ENCODE measurements at regions not wholly inside any gene's neighbourhood (a gene's known extent, or its start where the extent isn't known, plus 50 kb on each side); places are given as distances from the start of the nearest gene placed in this dataset.
"Not testable (repeated sequence)": the region's sequence is repeated elsewhere in the genome, so short reads cannot be mapped to it uniquely, and the experiment has no call there.

GRCh38 chr1:80566123-80566522, 1234.6 kb upstream of the ADGRL2 start:
- Mint-ChIP-seq H3K27ac (no peak overlapping the region), H3K4me3 (no peak overlapping the region), H3K9me3 (peaks cover 3 to 4% of the 10 kb centered on the region in 2 donors), H3K4me1 (ENCODE audit: low read depth) (no peaks in the 10 kb centered on the region), H3K36me3 (ENCODE audit: insufficient read depth in 2 of 2) (no peaks in the 10 kb centered on the region), H3K27me3 (ENCODE audit: low read depth) (no peaks in the 10 kb centered on the region)
- DNase-seq (no peak), ATAC-seq (replicated peaks in 1 of 2) (no peak)

DNA sequence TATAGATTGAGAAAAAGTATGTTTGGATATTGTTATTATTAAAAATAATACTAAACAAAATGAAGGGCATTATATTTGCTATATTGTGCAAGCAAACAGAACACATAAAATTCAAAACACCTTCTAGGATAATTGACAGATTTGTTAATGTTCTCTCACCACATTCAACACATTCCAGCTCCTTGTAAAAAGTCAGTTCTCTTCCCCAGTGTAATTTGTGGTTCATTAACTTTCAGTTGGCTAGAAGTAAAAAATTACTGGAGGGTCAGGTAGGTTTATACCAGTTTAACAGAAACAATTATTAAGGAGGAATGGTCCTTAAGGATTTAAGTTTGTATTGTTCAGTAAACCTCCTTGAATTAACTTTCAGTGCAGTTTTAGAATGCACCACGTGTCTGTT, 1235.3 kb upstream of the ADGRL2 start:
- H3K4me3 Mint-ChIP-seq = no peak overlapping the region
- H3K27ac Mint-ChIP-seq = no peak overlapping the region
- H3K36me3 Mint-ChIP-seq (ENCODE audit: insufficient read depth in 2 of 2) = no peaks in the 10 kb centered on the region
- peaks cover 0 to 2% of the 10 kb centered on the region in 2 donors for H3K9me3 Mint-ChIP-seq
- H3K27me3 Mint-ChIP-seq (ENCODE audit: low read depth) = no peaks in the 10 kb centered on the region
- no peaks in the 10 kb centered on the region for H3K4me1 Mint-ChIP-seq (ENCODE audit: low read depth)
- DNase-seq (no peak), ATAC-seq (replicated peaks in 1 of 2) (no peak)

DNA sequence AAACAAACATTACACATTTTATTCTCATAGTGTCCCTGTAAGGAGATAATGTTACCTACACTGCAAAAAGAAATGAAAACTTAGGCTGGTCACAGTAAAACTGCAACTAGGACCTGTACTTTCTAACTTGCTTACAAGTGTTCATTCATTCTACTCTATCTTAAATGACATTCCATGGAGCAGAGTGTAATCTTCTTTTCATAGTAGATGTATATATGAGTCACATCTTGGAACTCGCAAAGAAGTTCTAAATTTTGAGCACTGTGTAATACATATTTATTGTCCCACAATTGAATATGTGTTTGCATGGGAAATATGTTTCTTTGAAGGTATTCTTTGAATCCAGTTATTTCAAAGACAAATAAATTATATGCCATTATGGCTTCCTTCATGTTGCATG, 1258.5 kb upstream of the ADGRL2 start:
- no peak overlapping the region for H3K4me3 Mint-ChIP-seq

DNA sequence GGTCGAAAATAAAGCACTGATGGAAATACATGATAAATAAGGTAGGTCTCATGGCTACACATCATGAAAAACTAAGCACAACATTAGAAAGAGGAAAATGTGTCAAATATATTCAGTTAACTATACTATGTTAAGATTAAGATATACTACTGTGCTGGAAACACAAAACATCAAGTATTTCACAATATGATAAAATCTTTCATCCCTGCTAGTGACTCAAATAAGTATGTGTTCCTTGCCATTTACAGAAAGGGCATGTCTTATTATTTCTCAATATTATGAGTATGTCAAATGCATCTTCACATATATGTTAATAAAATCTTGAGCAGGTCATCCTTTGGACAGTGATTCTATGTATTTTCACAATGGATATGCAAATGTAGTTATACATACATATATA, 1260.1 kb upstream of the ADGRL2 start:
- Mint-ChIP-seq H3K27ac (no peak overlapping the region), H3K9me3 (peaks cover 4 to 5% of the 10 kb centered on the region in 2 donors), H3K36me3 (ENCODE audit: insufficient read depth in 2 of 2) (no peaks in the 10 kb centered on the region), H3K4me1 (ENCODE audit: low read depth) (no peaks in the 10 kb centered on the region), H3K27me3 (ENCODE audit: low read depth) (no peaks in the 10 kb centered on the region), H3K4me3 (no peak overlapping the region)
- ATAC-seq (replicated peaks in 1 of 2) = no peak
- DNase-seq = no peak

More for the DNA sequence above, 1258.5 kb upstream of the ADGRL2 start:
- peaks cover 4 to 5% of the 10 kb centered on the region in 2 donors for H3K9me3 Mint-ChIP-seq
- ATAC-seq (replicated peaks in 1 of 2) (no peak), DNase-seq (no peak)
- no peaks in the 10 kb centered on the region for H3K36me3 Mint-ChIP-seq (ENCODE audit: insufficient read depth in 2 of 2)
- no peaks in the 10 kb centered on the region for H3K27me3 Mint-ChIP-seq (ENCODE audit: low read depth)
- H3K4me1 Mint-ChIP-seq (ENCODE audit: low read depth) = no peaks in the 10 kb centered on the region
- no peak overlapping the region for H3K27ac Mint-ChIP-seq

DNA sequence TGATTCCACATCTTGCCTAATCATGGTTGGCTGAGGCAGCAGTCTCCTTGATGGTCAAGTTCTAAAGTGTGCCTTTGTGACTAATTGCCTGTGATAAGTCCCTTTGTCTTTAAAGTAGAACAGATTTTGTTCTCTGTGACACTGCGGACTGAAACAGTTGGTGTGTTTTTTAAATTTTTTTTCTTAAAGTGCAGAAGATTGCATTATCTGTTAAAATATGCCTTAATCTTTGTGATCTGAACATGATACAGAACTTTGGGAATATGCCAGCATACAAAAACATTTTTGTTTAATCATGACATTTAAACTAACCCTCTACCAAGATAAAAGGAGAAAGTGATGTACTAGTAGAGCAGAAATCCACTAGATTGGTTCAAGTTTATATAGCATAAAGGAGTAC, 1260.6 kb upstream of the ADGRL2 start:
- no peak for DNase-seq
- Mint-ChIP-seq H3K4me1 (ENCODE audit: low read depth) (no peaks in the 10 kb centered on the region), H3K36me3 (ENCODE audit: insufficient read depth in 2 of 2) (no peaks in the 10 kb centered on the region), H3K27ac (no peak overlapping the region), H3K4me3 (no peak overlapping the region), H3K9me3 (peaks cover 4 to 5% of the 10 kb centered on the region in 2 donors), H3K27me3 (ENCODE audit: low read depth) (no peaks in the 10 kb centered on the region)
- ATAC-seq (replicated peaks in 1 of 2) = no peak

DNA sequence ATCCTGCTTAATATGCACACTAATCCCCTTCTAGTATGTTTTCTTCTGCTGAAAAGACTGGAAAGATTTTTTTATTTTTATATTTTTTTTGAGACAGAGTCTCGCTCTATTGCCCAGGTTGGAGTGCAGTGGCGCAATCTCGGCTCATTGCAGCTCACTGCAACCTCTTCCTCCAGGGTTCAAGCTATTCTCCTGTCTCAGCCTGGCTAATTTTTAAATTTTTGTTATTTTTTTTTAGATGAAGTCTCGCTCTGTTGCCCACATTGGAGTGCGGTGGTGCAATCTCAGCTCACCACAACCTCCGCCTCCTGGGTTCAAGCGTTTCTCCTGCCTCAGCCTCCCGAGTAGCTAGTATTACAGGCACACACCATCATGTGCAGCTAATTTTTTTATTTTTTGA, 1261.4 kb upstream of the ADGRL2 start:
- not testable (repeated sequence) for H3K4me3 Mint-ChIP-seq; H3K9me3 Mint-ChIP-seq; H3K36me3 Mint-ChIP-seq (ENCODE audit: insufficient read depth in 2 of 2)

GRCh38 chr1:80536461-80536860, 1264.3 kb upstream of the ADGRL2 start:
- Mint-ChIP-seq H3K9me3 (peaks cover 4 to 5% of the 10 kb centered on the region in 2 donors), H3K4me1 (ENCODE audit: low read depth) (no peaks in the 10 kb centered on the region), H3K27me3 (ENCODE audit: low read depth) (no peaks in the 10 kb centered on the region), H3K4me3 (no peak overlapping the region), H3K27ac (no peak overlapping the region), H3K36me3 (ENCODE audit: insufficient read depth in 2 of 2) (no peaks in the 10 kb centered on the region)
- no peak for DNase-seq
- no peak for ATAC-seq (replicated peaks in 1 of 2)

More for the DNA sequence above, 1261.4 kb upstream of the ADGRL2 start:
- not testable (repeated sequence) for ATAC-seq (replicated peaks in 1 of 2); H3K27ac Mint-ChIP-seq; H3K27me3 Mint-ChIP-seq (ENCODE audit: low read depth); DNase-seq; H3K4me1 Mint-ChIP-seq (ENCODE audit: low read depth)

- H3K4me3 Mint-ChIP-seq = no peak overlapping the region
- DNase-seq (no peak), ATAC-seq (replicated peaks in 1 of 2) (no peak)
- no peaks in the 10 kb centered on the region for H3K36me3 Mint-ChIP-seq (ENCODE audit: insufficient read depth in 2 of 2)
- no peaks in the 10 kb centered on the region for H3K4me1 Mint-ChIP-seq (ENCODE audit: low read depth)
- no peak overlapping the region for H3K27ac Mint-ChIP-seq
- no peaks in the 10 kb centered on the region for H3K27me3 Mint-ChIP-seq (ENCODE audit: low read depth)
- peaks cover 1 to 3% of the 10 kb centered on the region in 2 donors for H3K9me3 Mint-ChIP-seq
Observed at GRCh38 chr1:80535466-80535865, 1265.3 kb upstream of the ADGRL2 start.

DNA sequence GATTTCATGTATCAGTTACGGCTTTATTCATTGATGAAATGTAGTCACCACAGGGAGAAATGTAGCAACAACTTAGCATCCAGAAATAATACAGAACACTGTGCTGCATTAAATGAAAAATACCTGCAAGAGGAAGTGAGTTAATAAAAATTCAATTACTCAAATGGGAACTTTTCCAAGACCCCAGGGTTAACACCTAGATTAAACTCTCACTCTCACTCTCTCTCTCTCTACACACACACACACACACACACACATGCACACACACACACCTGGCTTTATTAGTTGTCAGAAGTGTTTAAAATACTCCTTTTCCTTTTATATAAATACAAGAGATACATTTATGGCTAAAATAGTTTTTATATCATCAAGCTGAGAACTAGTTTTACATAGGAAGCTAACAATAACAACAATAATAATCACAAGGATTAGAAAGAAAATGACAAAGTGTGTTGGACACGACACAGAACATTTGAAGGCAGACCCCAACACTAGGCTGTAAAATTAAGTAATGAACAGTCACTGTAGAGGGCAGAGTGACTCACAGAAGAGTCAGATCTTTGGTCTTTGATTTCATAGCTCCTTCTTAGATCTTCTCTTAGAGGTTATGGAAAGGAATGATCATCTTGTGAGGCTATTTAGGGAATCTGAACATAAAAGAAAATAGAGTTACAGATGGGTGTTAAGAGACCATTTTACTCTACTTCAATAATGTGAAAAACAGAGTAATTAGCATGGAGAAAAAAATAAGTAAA, 1266.0 kb upstream of the ADGRL2 start:
- peaks cover 0 to under 1% of the 10 kb centered on the region in 2 donors for H3K9me3 Mint-ChIP-seq
- no peak for DNase-seq
- no peaks in the 10 kb centered on the region for H3K27me3 Mint-ChIP-seq (ENCODE audit: low read depth)
- ATAC-seq (replicated peaks in 1 of 2) = no peak
- H3K36me3 Mint-ChIP-seq (ENCODE audit: insufficient read depth in 2 of 2) = no peaks in the 10 kb centered on the region
- H3K4me3 Mint-ChIP-seq = no peak overlapping the region
- H3K27ac Mint-ChIP-seq = no peak overlapping the region
- H3K4me1 Mint-ChIP-seq (ENCODE audit: low read depth) = no peaks in the 10 kb centered on the region

GRCh38 chr1:80533775-80534334, 1266.9 kb upstream of the ADGRL2 start:
- Mint-ChIP-seq H3K27me3 (ENCODE audit: low read depth) (no peaks in the 10 kb centered on the region), H3K27ac (no peak overlapping the region), H3K4me3 (no peak overlapping the region), H3K36me3 (ENCODE audit: insufficient read depth in 2 of 2) (no peaks in the 10 kb centered on the region), H3K4me1 (ENCODE audit: low read depth) (no peaks in the 10 kb centered on the region), H3K9me3 (no peaks in the 10 kb centered on the region)
- ATAC-seq (replicated peaks in 1 of 2) = no peak
- no peak for DNase-seq

DNA sequence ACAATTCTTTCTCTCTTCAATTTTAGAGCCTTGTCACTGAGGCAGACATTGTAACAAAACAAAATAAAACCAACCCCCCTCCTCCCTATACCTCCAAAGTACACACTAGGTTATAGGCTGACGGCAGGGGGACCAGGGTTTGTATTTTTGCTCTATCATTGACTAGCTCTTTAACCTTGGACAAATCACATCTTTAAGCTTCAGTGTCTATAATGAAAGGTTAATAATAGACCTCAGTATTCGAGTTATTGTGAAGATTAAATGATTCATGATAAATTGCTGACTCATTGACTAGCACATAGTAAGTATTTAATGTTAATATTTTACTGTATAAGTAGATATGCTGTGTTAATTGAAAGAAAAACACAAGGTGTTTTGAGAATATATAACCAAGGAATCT, 1267.6 kb upstream of the ADGRL2 start:
- no peaks in the 10 kb centered on the region for H3K9me3 Mint-ChIP-seq
- no peak overlapping the region for H3K4me3 Mint-ChIP-seq
- ATAC-seq (replicated peaks in 1 of 2) (no peak), DNase-seq (no peak)
- H3K36me3 Mint-ChIP-seq (ENCODE audit: insufficient read depth in 2 of 2) = no peaks in the 10 kb centered on the region
- no peaks in the 10 kb centered on the region for H3K27me3 Mint-ChIP-seq (ENCODE audit: low read depth)
- no peak overlapping the region for H3K27ac Mint-ChIP-seq
- no peaks in the 10 kb centered on the region for H3K4me1 Mint-ChIP-seq (ENCODE audit: low read depth)

- no peak for DNase-seq
- Mint-ChIP-seq H3K36me3 (ENCODE audit: insufficient read depth in 2 of 2) (no peaks in the 10 kb centered on the region), H3K4me1 (ENCODE audit: low read depth) (no peaks in the 10 kb centered on the region), H3K27me3 (ENCODE audit: low read depth) (no peaks in the 10 kb centered on the region), H3K4me3 (no peak overlapping the region), H3K9me3 (no peaks in the 10 kb centered on the region), H3K27ac (no peak overlapping the region)
- ATAC-seq (replicated peaks in 1 of 2) = no peak
Observed at GRCh38 chr1:80531182-80531581, 1269.6 kb upstream of the ADGRL2 start.

DNA sequence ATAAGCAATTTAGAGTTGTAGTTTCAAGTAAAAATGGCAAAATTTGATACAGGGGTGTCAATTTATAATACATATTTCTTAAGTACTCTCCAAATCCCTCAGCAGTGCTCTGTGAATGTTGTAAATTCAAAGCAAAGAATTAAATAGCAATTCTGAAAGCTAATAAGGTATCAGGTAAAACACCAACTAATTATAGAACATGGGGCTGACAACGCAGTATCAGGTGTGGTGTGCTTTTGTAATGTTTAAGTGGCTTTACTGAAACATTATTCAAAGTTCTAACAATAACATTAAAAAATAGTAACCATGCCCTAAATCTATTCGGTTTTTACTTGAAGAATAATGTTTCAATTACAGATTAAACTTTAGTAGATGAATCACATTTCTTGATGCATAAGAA, 1271.2 kb upstream of the ADGRL2 start:
- DNase-seq (no peak), ATAC-seq (replicated peaks in 1 of 2) (no peak)
- Mint-ChIP-seq H3K4me1 (ENCODE audit: low read depth) (no peaks in the 10 kb centered on the region), H3K36me3 (ENCODE audit: insufficient read depth in 2 of 2) (no peaks in the 10 kb centered on the region), H3K27ac (no peak overlapping the region), H3K27me3 (ENCODE audit: low read depth) (no peaks in the 10 kb centered on the region), H3K9me3 (peaks cover 0 to 4% of the 10 kb centered on the region in 2 donors), H3K4me3 (no peak overlapping the region)

- H3K4me1 Mint-ChIP-seq (ENCODE audit: low read depth) = no peaks in the 10 kb centered on the region
- no peaks in the 10 kb centered on the region for H3K27me3 Mint-ChIP-seq (ENCODE audit: low read depth)
- no peak for ATAC-seq (replicated peaks in 1 of 2)
- no peak for DNase-seq
- H3K27ac Mint-ChIP-seq = no peak overlapping the region
- H3K4me3 Mint-ChIP-seq = no peak overlapping the region
- peaks cover 1 to 4% of the 10 kb centered on the region in 2 donors for H3K9me3 Mint-ChIP-seq
- no peaks in the 10 kb centered on the region for H3K36me3 Mint-ChIP-seq (ENCODE audit: insufficient read depth in 2 of 2)
Observed at GRCh38 chr1:80523861-80524260, 1276.9 kb upstream of the ADGRL2 start.

Measured in activated T-cell treated with anti-CD3 and anti-CD28 coated beads, Interleukin-2, amount 50 U/mL, for 72 hours (primary cell).